ENCODE measurements at regions not wholly inside any gene's neighbourhood (a gene's known extent, or its start where the extent isn't known, plus 50 kb on each side); places are given as distances from the start of the nearest gene placed in this dataset.
"Not testable (repeated sequence)": the region's sequence is repeated elsewhere in the genome, so short reads cannot be mapped to it uniquely, and the experiment has no call there.

GRCh38 chr12:129959889-129960288 lies 56.1 kb upstream of the TMEM132D start:
- Mint-ChIP-seq H3K27me3 (peaks cover 2% of the 10 kb centered on the region), H3K4me3 (no peak overlapping the region), H3K4me1 (no peaks in the 10 kb centered on the region), H3K36me3 (no peaks in the 10 kb centered on the region), H3K9me3 (no peaks in the 10 kb centered on the region), H3K27ac (no peak overlapping the region)

GRCh38 chr12:129961091-129961490 lies 57.3 kb upstream of the TMEM132D start:
- no peaks in the 10 kb centered on the region for H3K4me1 Mint-ChIP-seq
- H3K9me3 Mint-ChIP-seq, result no peaks in the 10 kb centered on the region
- H3K4me3 Mint-ChIP-seq, result no peak overlapping the region
- H3K27me3 Mint-ChIP-seq, result peaks cover 2% of the 10 kb centered on the region
- no peak overlapping the region for H3K27ac Mint-ChIP-seq
- no peaks in the 10 kb centered on the region for H3K36me3 Mint-ChIP-seq

- Mint-ChIP-seq H3K4me3 (no peak overlapping the region), H3K4me1 (no peaks in the 10 kb centered on the region), H3K27ac (no peak overlapping the region), H3K9me3 (no peaks in the 10 kb centered on the region), H3K36me3 (no peaks in the 10 kb centered on the region), H3K27me3 (peaks cover 2% of the 10 kb centered on the region)
Measured at GRCh38 chr12:129961856-129962255, 58.0 kb upstream of the TMEM132D start.

DNA sequence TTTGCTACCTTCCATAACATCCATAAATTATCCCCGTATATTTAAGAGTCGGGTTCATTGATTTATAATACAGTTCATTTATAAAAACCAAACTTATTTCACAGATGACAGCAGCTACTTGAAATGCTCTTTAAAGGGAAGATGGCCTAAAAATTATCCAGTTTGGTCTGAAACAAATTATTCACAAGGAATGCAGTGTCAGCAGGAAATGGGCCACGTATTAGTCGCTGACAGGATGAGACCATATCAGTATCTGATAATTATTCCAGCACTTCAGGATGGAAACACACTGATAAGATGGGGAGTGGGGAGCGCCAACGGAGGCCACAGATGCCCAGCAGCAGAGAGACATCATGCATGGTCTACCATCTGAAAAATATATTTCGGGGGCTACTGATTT lies 60.5 kb upstream of the TMEM132D start:
- Mint-ChIP-seq H3K4me3 (no peak overlapping the region), H3K9me3 (no peaks in the 10 kb centered on the region), H3K27ac (no peak overlapping the region), H3K36me3 (no peaks in the 10 kb centered on the region), H3K27me3 (peaks cover 2% of the 10 kb centered on the region), H3K4me1 (no peaks in the 10 kb centered on the region)

- Mint-ChIP-seq H3K4me3 (no peak overlapping the region), H3K27me3 (peaks cover 2% of the 10 kb centered on the region), H3K4me1 (no peaks in the 10 kb centered on the region), H3K9me3 (no peaks in the 10 kb centered on the region), H3K36me3 (no peaks in the 10 kb centered on the region), H3K27ac (no peak overlapping the region)
Measured at GRCh38 chr12:129964826-129965457, 61.1 kb upstream of the TMEM132D start.

GRCh38 chr12:129966146-129966995 lies 62.5 kb upstream of the TMEM132D start:
- Mint-ChIP-seq H3K9me3 (no peaks in the 10 kb centered on the region), H3K4me3 (no peak overlapping the region), H3K27ac (no peak overlapping the region), H3K4me1 (no peaks in the 10 kb centered on the region), H3K36me3 (no peaks in the 10 kb centered on the region), H3K27me3 (peaks cover 2% of the 10 kb centered on the region)

DNA sequence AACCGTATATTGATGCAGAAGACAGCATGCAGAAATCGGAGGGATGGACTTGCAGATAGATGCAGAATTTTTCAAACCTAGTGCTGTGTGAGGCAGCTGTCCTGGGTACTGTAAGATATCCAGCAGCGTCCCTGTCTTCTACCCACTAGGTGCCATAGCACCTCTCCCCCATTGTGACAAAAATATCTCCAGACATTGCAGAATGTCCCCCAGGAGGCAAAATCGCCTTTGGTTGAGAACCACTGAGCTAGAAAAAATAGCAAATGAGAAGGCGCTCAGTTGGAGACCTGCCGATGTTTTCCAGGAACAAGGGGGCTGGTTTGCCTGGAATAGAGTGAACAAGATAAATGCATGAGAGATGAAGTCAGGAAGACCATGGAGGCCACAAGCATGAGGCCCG lies 67.9 kb upstream of the TMEM132D start:
- no peaks in the 10 kb centered on the region for H3K36me3 Mint-ChIP-seq
- peaks cover 2% of the 10 kb centered on the region for H3K27me3 Mint-ChIP-seq
- no peaks in the 10 kb centered on the region for H3K4me1 Mint-ChIP-seq
- H3K9me3 Mint-ChIP-seq, result peaks cover 8% of the 10 kb centered on the region
- no peak overlapping the region for H3K4me3 Mint-ChIP-seq
- no peak overlapping the region for H3K27ac Mint-ChIP-seq

GRCh38 chr12:129973236-129973961 lies 69.6 kb upstream of the TMEM132D start:
- Mint-ChIP-seq H3K9me3 (peaks cover 10% of the 10 kb centered on the region), H3K4me3 (no peak overlapping the region), H3K4me1 (no peaks in the 10 kb centered on the region), H3K27ac (no peak overlapping the region), H3K27me3 (peaks cover 2% of the 10 kb centered on the region), H3K36me3 (no peaks in the 10 kb centered on the region)

DNA sequence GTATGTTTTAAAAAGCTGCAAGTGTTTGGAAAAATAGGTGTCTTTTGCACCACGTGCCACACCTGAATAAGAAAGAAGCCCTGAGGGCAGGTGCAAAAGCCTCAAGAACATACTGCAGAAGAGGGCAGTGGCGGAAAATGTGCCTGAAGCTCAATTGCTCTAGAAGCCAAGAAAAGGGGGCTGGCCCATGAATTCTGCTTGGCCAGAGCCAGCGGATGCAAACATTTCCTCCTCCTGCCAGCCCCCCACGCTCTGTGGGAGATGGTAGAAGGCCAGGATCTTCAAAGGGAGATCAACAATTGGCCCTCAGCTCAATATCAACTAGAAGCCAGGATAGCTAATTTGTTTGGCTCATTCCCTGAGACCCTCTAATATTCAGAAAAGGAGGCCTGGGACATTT lies 80.3 kb upstream of the TMEM132D start:
- Mint-ChIP-seq H3K4me3 (no peak overlapping the region), H3K36me3 (no peaks in the 10 kb centered on the region), H3K9me3 (peaks cover 15% of the 10 kb centered on the region), H3K27me3 (peaks cover 9% of the 10 kb centered on the region), H3K27ac (no peak overlapping the region), H3K4me1 (no peaks in the 10 kb centered on the region)

GRCh38 chr12:129987841-129988240 lies 84.0 kb upstream of the TMEM132D start:
- no peak overlapping the region for H3K4me3 Mint-ChIP-seq

DNA sequence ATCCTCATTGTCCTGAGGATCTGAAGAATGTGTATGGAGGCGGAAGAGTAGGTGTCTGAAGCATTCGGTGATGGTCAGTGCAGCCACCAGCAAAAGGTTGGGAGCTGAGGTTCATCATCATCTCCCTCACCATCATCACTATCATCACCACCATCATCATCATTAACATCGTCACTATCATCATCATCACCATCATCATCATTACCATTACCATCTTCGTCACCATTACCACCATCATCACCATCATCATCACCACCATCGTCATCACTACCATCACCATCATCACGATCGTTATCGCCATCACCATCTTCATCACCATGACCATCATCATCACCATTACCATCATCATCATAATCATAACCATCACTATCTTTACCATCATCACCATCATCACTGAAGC lies 90.8 kb upstream of the TMEM132D start:
- H3K27me3 Mint-ChIP-seq, result peaks cover 2% of the 10 kb centered on the region
- H3K27ac Mint-ChIP-seq, result no peak overlapping the region
- H3K9me3 Mint-ChIP-seq, result no peaks in the 10 kb centered on the region
- H3K4me3 Mint-ChIP-seq, result no peak overlapping the region
- no peaks in the 10 kb centered on the region for H3K36me3 Mint-ChIP-seq
- H3K4me1 Mint-ChIP-seq, result no peaks in the 10 kb centered on the region

More at GRCh38 chr12:129987841-129988240, 84.0 kb upstream of the TMEM132D start:
- Mint-ChIP-seq H3K4me1 (no peaks in the 10 kb centered on the region), H3K36me3 (no peaks in the 10 kb centered on the region), H3K9me3 (peaks cover 20% of the 10 kb centered on the region), H3K27ac (no peak overlapping the region), H3K27me3 (peaks cover 3% of the 10 kb centered on the region)

GRCh38 chr12:129997239-129997638 lies 93.4 kb upstream of the TMEM132D start:
- Mint-ChIP-seq H3K9me3 (no peaks in the 10 kb centered on the region), H3K27me3 (peaks cover 2% of the 10 kb centered on the region), H3K4me1 (no peaks in the 10 kb centered on the region), H3K36me3 (no peaks in the 10 kb centered on the region), H3K27ac (no peak overlapping the region), H3K4me3 (no peak overlapping the region)

DNA sequence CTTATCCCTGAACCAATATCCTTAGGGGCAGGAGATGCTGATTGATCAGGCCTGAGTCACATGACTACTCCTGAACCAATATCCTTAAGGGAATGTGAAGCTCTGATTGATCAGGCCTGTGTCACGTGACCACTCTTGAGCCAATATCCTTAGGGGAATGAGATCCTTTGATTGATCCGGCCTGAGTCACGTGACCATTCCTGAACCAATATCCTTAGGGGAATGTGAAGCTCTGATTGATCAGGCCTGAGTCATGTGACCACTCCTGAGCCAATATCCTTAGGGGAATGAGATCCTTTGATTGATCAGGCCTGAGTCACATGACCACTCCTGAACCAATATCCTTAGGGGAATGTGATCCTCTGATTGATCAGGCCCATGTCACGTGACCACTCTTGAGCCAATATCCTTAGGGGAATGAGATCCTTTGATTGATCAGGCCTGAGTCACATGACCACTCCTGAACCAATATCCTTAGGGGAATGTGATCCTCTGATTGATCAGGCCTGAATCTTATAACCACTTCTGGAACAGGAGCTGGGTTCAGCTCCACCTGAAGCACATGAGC lies 100.6 kb upstream of the TMEM132D start:
- H3K27me3 Mint-ChIP-seq, H3K27ac Mint-ChIP-seq, H3K9me3 Mint-ChIP-seq, H3K36me3 Mint-ChIP-seq, H3K4me1 Mint-ChIP-seq, H3K4me3 Mint-ChIP-seq: not testable (repeated sequence)

DNA sequence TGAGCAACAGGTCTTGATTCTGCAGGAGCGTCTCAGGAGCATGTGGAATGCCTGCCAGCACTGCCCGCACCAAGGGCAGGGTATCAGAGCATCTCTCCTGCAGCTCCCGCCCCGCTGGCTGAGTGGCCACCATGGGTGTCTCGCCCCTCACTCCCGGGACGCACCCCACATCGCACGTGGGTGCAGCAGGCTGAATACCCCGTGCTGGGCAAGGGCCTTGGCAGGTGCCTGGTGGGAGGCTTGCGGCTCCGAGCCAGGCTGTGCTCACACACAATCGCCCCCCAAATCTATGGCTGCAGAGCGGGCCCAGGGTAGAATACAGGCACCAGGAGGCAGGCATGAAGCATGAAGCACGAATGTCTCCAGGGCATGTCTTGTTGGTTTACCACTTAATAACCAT lies 103.9 kb upstream of the TMEM132D start:
- Mint-ChIP-seq H3K36me3 (no peaks in the 10 kb centered on the region), H3K27ac (no peak overlapping the region)

GRCh38 chr12:130008241-130008640 lies 104.4 kb upstream of the TMEM132D start:
- Mint-ChIP-seq H3K36me3 (no peaks in the 10 kb centered on the region), H3K4me3 (no peak overlapping the region), H3K9me3 (no peaks in the 10 kb centered on the region), H3K4me1 (no peaks in the 10 kb centered on the region), H3K27me3 (peaks cover 3% of the 10 kb centered on the region), H3K27ac (no peak overlapping the region)

More for the DNA sequence above, 103.9 kb upstream of the TMEM132D start:
- Mint-ChIP-seq H3K9me3 (no peaks in the 10 kb centered on the region), H3K4me1 (no peaks in the 10 kb centered on the region), H3K4me3 (no peak overlapping the region), H3K27me3 (peaks cover 3% of the 10 kb centered on the region)

DNA sequence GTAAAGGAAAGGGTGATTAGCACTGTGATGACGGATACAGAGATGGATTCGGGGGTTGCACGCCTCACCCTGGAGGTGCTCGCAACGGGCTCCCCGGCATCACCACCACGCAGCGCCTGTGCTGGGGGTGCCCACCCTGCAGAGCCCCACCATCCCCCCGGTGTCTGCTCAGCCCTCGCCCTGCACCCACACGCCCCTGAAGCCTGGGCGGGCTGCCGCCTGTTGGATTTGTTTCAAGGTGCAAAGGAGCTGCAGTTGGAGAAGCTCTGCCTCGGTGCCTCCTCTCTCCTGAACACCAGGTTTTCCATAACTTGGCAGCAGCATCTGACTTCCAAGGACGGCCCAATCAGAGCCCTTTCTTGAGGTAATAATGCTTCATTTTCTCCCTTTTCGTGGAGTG lies 106.1 kb upstream of the TMEM132D start:
- no peaks in the 10 kb centered on the region for H3K36me3 Mint-ChIP-seq
- H3K4me1 Mint-ChIP-seq, result no peaks in the 10 kb centered on the region
- peaks cover 5% of the 10 kb centered on the region for H3K27me3 Mint-ChIP-seq
- H3K4me3 Mint-ChIP-seq, result no peak overlapping the region
- H3K9me3 Mint-ChIP-seq, result no peaks in the 10 kb centered on the region
- H3K27ac Mint-ChIP-seq, result no peak overlapping the region
